RWPE2 (cell line): ENCODE measurements at regions not wholly inside any gene's neighbourhood (a gene's known extent, or its start where the extent isn't known, plus 50 kb on each side); places are given as distances from the start of the nearest gene placed in this dataset.

ENCODE experiments used
- ATAC-seq: fragments of 200-7000 bp; cut with Tn5 transposase; 3 replicates; pipeline ENCODE4 v1.9.1; 2021; ENCODE audit warnings: low read depth
- DNase-seq: peaks from one replicate; pipeline ENCODE4 v3.0.0-alpha.2; 2020; ENCODE audit warnings: low spot score
- H3K27ac ChIP-seq: fragments of 450-650 bp; 2 replicates; pipeline ENCODE4 v1.5.1; 2017; ENCODE audit warnings: mild to moderate bottlenecking; ENCODE audit not compliant: poor library complexity, severe bottlenecking
- H3K27me3 ChIP-seq: fragments of 250-450 bp; sonication (Bioruptor Pico); 2 replicates; pipeline ENCODE4 v1.5.1; 2021; ENCODE audit warnings: mild to moderate bottlenecking, moderate library complexity; ENCODE audit not compliant: insufficient read depth, poor library complexity, severe bottlenecking
- H3K36me3 ChIP-seq: fragments of 250-450 bp; sonication (Bioruptor Pico); 2 replicates; pipeline ENCODE4 v1.5.1; 2020; ENCODE audit warnings: low read depth, mild to moderate bottlenecking, moderate library complexity
- H3K4me1 ChIP-seq: fragments of 250-450 bp; sonication (Bioruptor Pico); 2 replicates; pipeline ENCODE4 v1.5.1; 2021; ENCODE audit warnings: mild to moderate bottlenecking, moderate library complexity; ENCODE audit not compliant: insufficient read depth, poor library complexity, severe bottlenecking
- H3K4me3 ChIP-seq: fragments of 250-450 bp; sonication (Bioruptor Pico); 2 replicates; pipeline ENCODE4 v1.5.1; 2021; ENCODE audit warnings: mild to moderate bottlenecking, moderate library complexity; ENCODE audit not compliant: severe bottlenecking
- H3K9me3 ChIP-seq: fragments of 250-450 bp; sonication (Bioruptor Pico); 2 replicates; pipeline ENCODE4 v1.5.1; 2021; ENCODE audit warnings: mild to moderate bottlenecking, moderate library complexity; ENCODE audit not compliant: severe bottlenecking
- CTCF ChIP-seq: fragments of 450-650 bp; IDR thresholded peaks from one replicate; pipeline ENCODE4 v1.5.1; 2017; ENCODE audit warnings: mild to moderate bottlenecking, moderate library complexity; ENCODE audit not compliant: poor library complexity, severe bottlenecking

GRCh38 chrX:151815398-151815797 is 80.9 kb downstream of the CNGA2 start:
- DNase-seq: no peak

GRCh38 chrX:151816934-151817333 is 82.4 kb downstream of the CNGA2 start:
- Histone ChIP-seq H3K36me3 (no peaks in the 10 kb centered on the region), H3K27me3 (no peaks in the 10 kb centered on the region), H3K9me3 (no peaks in the 10 kb centered on the region), H3K27ac (no peak overlapping the region), H3K4me3 (no peak overlapping the region), H3K4me1 (no peaks in the 10 kb centered on the region)
- DNase-seq (no peak), ATAC-seq (no peak)
- no peak for TF ChIP-seq CTCF

More at GRCh38 chrX:151815398-151815797, 80.9 kb downstream of the CNGA2 start:
- no peaks in the 10 kb centered on the region for H3K4me1 ChIP-seq
- no peak overlapping the region for H3K27ac ChIP-seq
- no peaks in the 10 kb centered on the region for H3K36me3 ChIP-seq
- H3K4me3 ChIP-seq: no peak overlapping the region
- ATAC-seq: no peak
- no peaks in the 10 kb centered on the region for H3K9me3 ChIP-seq
- H3K27me3 ChIP-seq: no peaks in the 10 kb centered on the region
- TF ChIP-seq CTCF: no peak

GRCh38 chrX:151818828-151819227 is 84.3 kb downstream of the CNGA2 start:
- DNase-seq: no peak
- no peaks in the 10 kb centered on the region for H3K27me3 ChIP-seq
- no peak overlapping the region for H3K4me3 ChIP-seq
- no peak for TF ChIP-seq CTCF
- H3K4me1 ChIP-seq: no peaks in the 10 kb centered on the region
- no peaks in the 10 kb centered on the region for H3K9me3 ChIP-seq
- no peak for ATAC-seq
- no peak overlapping the region for H3K27ac ChIP-seq
- H3K36me3 ChIP-seq: no peaks in the 10 kb centered on the region

- H3K9me3 ChIP-seq: no peaks in the 10 kb centered on the region
- H3K4me1 ChIP-seq: peaks cover 6% of the 10 kb centered on the region
- ATAC-seq (no peak), DNase-seq (no peak)
- no peak for TF ChIP-seq CTCF
- H3K27me3 ChIP-seq: no peaks in the 10 kb centered on the region
- H3K36me3 ChIP-seq: no peaks in the 10 kb centered on the region
- H3K4me3 ChIP-seq: no peak overlapping the region
- H3K27ac ChIP-seq: no peak overlapping the region
Measured at GRCh38 chrX:151821226-151821625, 86.7 kb downstream of the CNGA2 start.

- no peaks in the 10 kb centered on the region for H3K36me3 ChIP-seq
- TF ChIP-seq CTCF: no peak
- H3K27me3 ChIP-seq: no peaks in the 10 kb centered on the region
- peak overlapping the region; percentile 51 for H3K27ac ChIP-seq
- ATAC-seq: no peak
- peaks cover 10% of the 10 kb centered on the region for H3K4me1 ChIP-seq
- DNase-seq: no peak
- no peak overlapping the region for H3K4me3 ChIP-seq
- H3K9me3 ChIP-seq: no peaks in the 10 kb centered on the region
Measured at GRCh38 chrX:151825007-151825406, 87.7 kb upstream of the MAGEA4 start.
